ENCODE measurements at regions not wholly inside any gene's neighbourhood (a gene's known extent, or its start where the extent isn't known, plus 50 kb on each side); places are given as distances from the start of the nearest gene placed in this dataset.

DNA sequence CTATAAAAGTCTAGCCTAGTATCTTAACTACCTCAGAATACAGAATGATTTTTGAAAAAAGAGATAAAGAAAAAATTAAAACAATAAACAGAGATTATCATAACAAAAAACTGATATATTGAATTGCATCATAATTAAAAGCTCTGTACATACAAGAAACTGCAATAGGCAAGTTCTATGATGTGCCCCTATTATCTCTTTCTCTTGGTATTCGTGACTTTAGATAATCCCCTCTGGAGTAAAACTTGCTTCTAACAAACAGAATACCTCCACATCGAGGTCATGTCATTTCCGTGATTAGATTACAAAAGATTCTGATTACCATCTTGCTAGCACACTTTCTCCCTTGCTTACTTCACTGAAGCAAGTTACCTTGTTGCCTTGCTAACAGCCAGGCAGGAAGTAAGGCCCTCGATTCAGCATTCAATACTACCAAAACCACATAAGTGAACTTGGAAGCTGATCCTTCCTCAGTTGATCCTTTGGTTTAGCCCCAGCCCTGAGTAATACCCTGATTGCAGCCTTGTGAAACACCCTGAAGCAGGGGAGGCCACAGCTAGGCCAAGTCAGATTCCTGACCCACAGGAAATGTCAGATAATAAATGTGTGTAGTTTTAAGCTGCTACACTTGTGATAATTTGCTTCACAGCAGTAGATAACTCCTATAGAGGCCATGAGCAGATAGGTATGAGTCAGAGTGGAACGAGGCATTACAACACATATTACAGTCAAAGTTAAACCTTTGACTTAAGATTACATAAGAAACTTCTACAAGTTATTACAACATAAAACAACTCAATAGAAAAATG lies 53.7 kb upstream of the TMX4 start:
- Histone ChIP-seq H3K4me3 (no peak overlapping the region), H3K27ac (peak overlapping the region in 3 of 21 experiments; percentile 29 to 44 (median 36))

GRCh38 chr20:8074931-8075330 lies 55.4 kb upstream of the TMX4 start:
- no peak overlapping the region for H3K27ac ChIP-seq

DNA sequence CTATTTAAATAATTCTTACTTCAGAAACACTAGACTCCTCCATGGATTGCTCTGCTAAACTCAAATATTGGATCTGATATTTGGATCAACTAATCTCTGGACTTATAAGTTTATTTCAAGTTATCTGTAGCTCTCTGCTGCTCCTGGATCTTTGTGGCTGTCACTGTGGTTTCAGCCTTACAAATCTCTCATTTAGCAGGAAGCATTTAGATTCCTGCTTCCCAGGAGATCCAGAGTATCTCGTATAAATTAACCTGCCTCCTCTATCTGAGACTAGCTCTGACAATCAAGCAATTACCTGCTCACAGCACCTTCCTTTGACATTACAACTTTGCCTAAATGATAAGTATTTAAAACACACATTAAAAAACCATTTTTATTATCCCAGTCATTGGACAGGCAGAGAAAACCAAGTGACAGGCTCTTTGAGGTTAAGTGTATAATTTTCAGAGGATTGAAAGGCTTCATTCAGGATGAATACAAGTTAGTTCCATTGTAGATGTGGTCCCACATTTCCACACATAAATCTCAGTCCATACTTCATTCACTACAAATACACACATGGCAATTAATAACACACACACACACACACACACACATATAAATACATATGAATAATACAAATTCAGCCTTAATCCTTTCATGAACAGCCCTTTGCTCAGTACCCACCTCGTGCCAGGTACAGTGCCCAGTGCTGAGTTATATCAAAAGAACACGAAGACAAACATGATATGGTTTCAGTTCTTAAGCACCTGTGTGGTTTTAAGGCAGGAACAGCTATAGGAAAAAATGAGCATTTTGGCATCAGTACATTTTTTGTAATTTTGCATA lies 55.5 kb upstream of the PLCB1 start:
- no peak overlapping the region for H3K27ac ChIP-seq

More at GRCh38 chr20:8074931-8075330, 55.4 kb upstream of the TMX4 start:
- no peak overlapping the region for H3K4me3 ChIP-seq

DNA sequence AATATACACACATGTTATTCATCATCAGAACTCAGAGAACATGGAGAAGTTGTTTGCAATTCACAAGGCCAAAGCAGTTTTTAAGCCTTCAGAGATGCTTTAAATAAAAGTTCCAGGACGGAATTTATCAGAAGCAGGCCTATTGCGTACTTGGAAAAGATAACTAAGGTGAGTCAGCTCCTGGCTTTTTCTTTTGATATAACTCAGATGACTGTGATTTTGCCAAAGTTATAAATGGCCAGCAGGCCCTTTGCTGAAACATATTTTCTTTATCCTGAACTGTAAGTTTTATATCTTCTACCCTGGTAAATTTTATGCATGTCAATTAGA lies 55.0 kb upstream of the PLCB1 start:
- Histone ChIP-seq H3K27ac (no peak overlapping the region), H3K4me3 (no peak overlapping the region)

More for the DNA sequence above, 55.5 kb upstream of the PLCB1 start:
- no peak overlapping the region for H3K4me3 ChIP-seq

- no peak overlapping the region for H3K4me3 ChIP-seq
- no peak overlapping the region for H3K27ac ChIP-seq
These were observed 53.5 kb upstream of the PLCB1 start for GRCh38 chr20:8078528-8078914.

- Histone ChIP-seq H3K4me3 (no peak overlapping the region), H3K27ac (no peak overlapping the region)
These were observed 52.1 kb upstream of the PLCB1 start for GRCh38 chr20:8079976-8080375.

- no peak overlapping the region for H3K27ac ChIP-seq
- H3K4me3 ChIP-seq: no peak overlapping the region
These were observed 50.0 kb upstream of the PLCB1 start for GRCh38 chr20:8082025-8082424.

Measured in skin epidermis (tissue), 12 donors.